OCI-LY3 (cell line): ENCODE measurements at regions not wholly inside any gene's neighbourhood (a gene's known extent, or its start where the extent isn't known, plus 50 kb on each side); places are given as distances from the start of the nearest gene placed in this dataset.

Experiments used
- H2AFZ ChIP-seq: fragments of 200-600, 300-600 bp; shearing (Covaris generic); 2 replicates; pipeline ENCODE4 v1.6.0; 2014; ENCODE audit warnings: antibody characterized with exemption, low read depth, low read length
- H3K27ac ChIP-seq: fragments of 200-600, 300-600 bp; sonication (generic); 2 replicates; pipeline ENCODE4 v1.5.1; 2014; ENCODE audit warnings: mild to moderate bottlenecking, low read length, moderate library complexity, mixed read lengths
- H3K27me3 ChIP-seq: fragments of 200-600, 300-600 bp; sonication (generic); 2 replicates; pipeline ENCODE4 v1.6.1; 2014; ENCODE audit warnings: low read depth, low read length, mixed read lengths
- H3K36me3 ChIP-seq: fragments of 200-600, 300-600 bp; sonication (generic); replicated peaks from 2 replicates; pipeline ENCODE3; 2014; ENCODE audit warnings: low read depth, low read length, mixed read lengths
- H3K4me1 ChIP-seq: fragments of 300-600, 200-600 bp; sonication (generic); 2 replicates; pipeline ENCODE4 v1.6.1; 2014; ENCODE audit warnings: low read length, mixed read lengths
- H3K4me2 ChIP-seq: fragments of 200-600, 300-600 bp; sonication (generic); 2 replicates; pipeline ENCODE4 v1.6.1; 2014; ENCODE audit warnings: low read length, mixed read lengths
- H3K4me3 ChIP-seq: fragments of 300-600, 200-600 bp; sonication (generic); 2 replicates; pipeline ENCODE4 v1.5.1; 2014; ENCODE audit warnings: antibody characterized with exemption, mild to moderate bottlenecking, low read length, moderate library complexity
- H3K79me2 ChIP-seq: fragments of 300-600, 200-600 bp; shearing (Covaris generic); 2 replicates; pipeline ENCODE4 v1.6.1; 2014; ENCODE audit warnings: mild to moderate bottlenecking, low read length, mixed read lengths
- H3K9ac ChIP-seq: fragments of 300-600, 200-600 bp; shearing (Covaris generic); 2 replicates; pipeline ENCODE4 v1.6.0; 2014; ENCODE audit warnings: mild to moderate bottlenecking, low read length, moderate library complexity
- H3K9me3 ChIP-seq: fragments of 200-600, 300-600 bp; shearing (Covaris generic); 2 replicates; pipeline ENCODE4 v1.6.1; 2014; ENCODE audit warnings: low read length, mixed read lengths; ENCODE audit not compliant: insufficient read depth
- H4K20me1 ChIP-seq: fragments of 200-600, 300-600 bp; sonication (generic); 2 replicates; pipeline ENCODE4 v1.6.1; 2016; ENCODE audit warnings: low read length, mixed read lengths; ENCODE audit not compliant: insufficient read depth
- EZH2phosphoT487 ChIP-seq: fragments of 200-600 bp; shearing (Covaris generic); IDR thresholded peaks from 2 replicates; pipeline ENCODE4 v1.6.1; 2018; ENCODE audit warnings: antibody characterized with exemption, mixed run types, low read depth
- TF ChIP-seq, protein P1 (sequence below): fragments of 200-600, 300-600 bp; sonication (generic); IDR thresholded peaks from 2 replicates; pipeline ENCODE4 v1.5.1; 2014; ENCODE audit warnings: antibody characterized with exemption, low read length, low read depth

DNA sequence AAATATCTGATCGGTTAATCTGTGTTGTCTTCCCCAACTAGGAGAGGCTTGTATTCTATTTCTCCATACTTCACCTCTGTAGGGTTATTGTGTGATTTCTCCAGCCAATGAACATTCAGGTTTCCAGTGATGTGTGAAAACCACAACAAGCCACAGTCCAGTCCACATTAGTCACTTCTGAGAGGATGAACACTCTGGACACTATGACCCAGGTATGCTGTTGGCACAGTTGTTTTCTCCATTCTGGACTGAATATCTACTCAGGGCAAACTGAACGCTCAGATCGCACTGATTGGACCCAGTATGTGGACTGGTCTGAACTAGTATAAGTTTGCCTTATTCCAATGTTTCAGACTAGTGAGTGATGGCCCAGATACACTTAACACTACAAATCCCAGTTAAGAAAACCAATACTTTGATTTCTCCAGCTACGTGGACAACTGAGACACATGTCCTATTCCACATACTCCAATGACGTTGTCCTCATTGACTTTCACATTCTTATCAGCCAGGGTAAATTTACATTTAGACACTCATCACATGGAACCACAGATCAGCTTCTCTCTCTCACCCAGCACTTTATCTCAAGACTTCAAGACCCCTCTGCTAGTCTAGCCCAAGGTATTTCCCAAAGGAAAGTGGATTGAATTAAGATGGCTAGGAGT is 587.4 kb upstream of the SGO1 start:
- Histone ChIP-seq H3K4me3 (no peak overlapping the region), H3K36me3 (no peaks in the 10 kb centered on the region), H3K9ac (no peak overlapping the region), H3K4me1 (no peaks in the 10 kb centered on the region), H3K4me2 (no peak overlapping the region), H3K27me3 (no peaks in the 10 kb centered on the region), H2AFZ (no peak overlapping the region), H3K9me3 (no peaks in the 10 kb centered on the region; the same call in 1 of the 2 replicates), H4K20me1 (no peaks in the 10 kb centered on the region), H3K79me2 (no peaks in the 10 kb centered on the region), H3K27ac (no peak overlapping the region)
- TF ChIP-seq, protein P1, sequence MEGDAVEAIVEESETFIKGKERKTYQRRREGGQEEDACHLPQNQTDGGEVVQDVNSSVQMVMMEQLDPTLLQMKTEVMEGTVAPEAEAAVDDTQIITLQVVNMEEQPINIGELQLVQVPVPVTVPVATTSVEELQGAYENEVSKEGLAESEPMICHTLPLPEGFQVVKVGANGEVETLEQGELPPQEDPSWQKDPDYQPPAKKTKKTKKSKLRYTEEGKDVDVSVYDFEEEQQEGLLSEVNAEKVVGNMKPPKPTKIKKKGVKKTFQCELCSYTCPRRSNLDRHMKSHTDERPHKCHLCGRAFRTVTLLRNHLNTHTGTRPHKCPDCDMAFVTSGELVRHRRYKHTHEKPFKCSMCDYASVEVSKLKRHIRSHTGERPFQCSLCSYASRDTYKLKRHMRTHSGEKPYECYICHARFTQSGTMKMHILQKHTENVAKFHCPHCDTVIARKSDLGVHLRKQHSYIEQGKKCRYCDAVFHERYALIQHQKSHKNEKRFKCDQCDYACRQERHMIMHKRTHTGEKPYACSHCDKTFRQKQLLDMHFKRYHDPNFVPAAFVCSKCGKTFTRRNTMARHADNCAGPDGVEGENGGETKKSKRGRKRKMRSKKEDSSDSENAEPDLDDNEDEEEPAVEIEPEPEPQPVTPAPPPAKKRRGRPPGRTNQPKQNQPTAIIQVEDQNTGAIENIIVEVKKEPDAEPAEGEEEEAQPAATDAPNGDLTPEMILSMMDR = no peak
- no peak for TF ChIP-seq EZH2phosphoT487

DNA sequence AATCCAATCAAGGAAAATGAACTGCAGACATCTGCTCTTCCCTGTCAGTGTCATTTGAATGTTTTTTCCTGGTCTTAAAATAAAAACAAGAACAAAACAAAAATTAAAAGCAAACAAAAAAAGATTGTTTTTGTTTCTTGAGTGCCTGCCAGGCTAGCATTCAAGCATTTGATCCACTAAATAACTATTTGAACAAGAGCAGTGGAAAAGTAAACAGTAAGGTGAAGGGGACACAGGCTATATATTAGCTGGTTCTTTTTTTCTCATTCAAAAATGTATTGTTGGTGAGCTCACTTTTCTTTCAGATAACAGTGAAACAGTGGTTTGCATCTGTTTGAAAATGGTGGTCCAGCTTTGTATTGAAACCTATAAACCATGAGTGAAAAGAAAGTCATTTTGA is 586.9 kb upstream of the SGO1 start:
- no peaks in the 10 kb centered on the region for H3K4me1 ChIP-seq
- no peaks in the 10 kb centered on the region for H3K27me3 ChIP-seq
- no peak overlapping the region for H3K4me2 ChIP-seq
- no peak overlapping the region for H2AFZ ChIP-seq
- H3K36me3 ChIP-seq = no peaks in the 10 kb centered on the region
- no peaks in the 10 kb centered on the region; the same call in 1 of the 2 replicates for H3K9me3 ChIP-seq
- H4K20me1 ChIP-seq = no peaks in the 10 kb centered on the region
- no peak overlapping the region for H3K4me3 ChIP-seq
- H3K27ac ChIP-seq = no peak overlapping the region
- H3K79me2 ChIP-seq = no peaks in the 10 kb centered on the region
- TF ChIP-seq EZH2phosphoT487 = no peak
- TF ChIP-seq, protein P1 = no peak
- no peak overlapping the region for H3K9ac ChIP-seq

DNA sequence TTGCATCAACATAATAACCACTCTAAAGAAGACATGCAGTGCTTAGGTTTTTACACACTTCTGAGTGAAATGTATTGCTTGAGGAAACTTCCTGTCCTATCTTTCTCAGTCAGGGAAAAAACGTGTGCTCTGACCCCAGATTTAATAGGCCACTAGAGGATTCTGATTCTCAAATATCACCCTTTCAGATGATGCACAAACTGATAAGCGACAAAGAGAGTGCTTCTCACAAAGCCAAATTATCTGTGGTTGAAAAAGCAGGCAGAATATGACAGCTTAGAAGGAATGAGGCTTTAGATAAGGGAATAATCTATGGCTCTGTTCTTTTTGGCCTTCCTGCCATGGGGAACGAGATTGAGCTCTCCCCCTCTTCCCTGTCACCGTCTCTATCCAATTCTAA is 583.4 kb upstream of the SGO1 start:
- Histone ChIP-seq H3K79me2 (no peaks in the 10 kb centered on the region), H4K20me1 (no peaks in the 10 kb centered on the region), H3K9ac (no peak overlapping the region), H2AFZ (no peak overlapping the region), H3K4me2 (no peak overlapping the region), H3K9me3 (no peaks in the 10 kb centered on the region; the same call in 1 of the 2 replicates), H3K27ac (no peak overlapping the region), H3K36me3 (no peaks in the 10 kb centered on the region), H3K4me1 (no peaks in the 10 kb centered on the region), H3K4me3 (no peak overlapping the region), H3K27me3 (no peaks in the 10 kb centered on the region)
- TF ChIP-seq, protein P1 = no peak
- TF ChIP-seq EZH2phosphoT487 = no peak

DNA sequence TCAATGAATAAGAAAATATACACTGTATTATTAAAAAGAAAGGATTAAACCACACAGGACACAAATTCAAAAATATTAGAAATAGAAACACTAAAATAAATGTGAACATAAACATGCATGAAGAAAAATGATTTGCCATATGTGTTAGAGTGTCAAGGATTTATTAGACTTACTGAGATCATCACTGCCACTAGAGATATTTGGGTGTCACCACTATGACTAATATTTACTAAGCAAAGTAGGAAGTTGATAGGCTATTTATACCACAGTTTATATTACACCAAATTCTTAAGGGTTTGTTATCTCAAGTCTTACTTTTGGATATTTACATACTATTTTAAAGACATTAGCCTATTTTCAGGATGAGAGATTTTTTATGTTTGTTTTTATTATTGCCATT is 575.0 kb upstream of the SGO1 start:
- no peaks in the 10 kb centered on the region for H3K9me3 ChIP-seq
- no peak overlapping the region for H3K9ac ChIP-seq
- no peak overlapping the region for H3K27ac ChIP-seq
- no peaks in the 10 kb centered on the region for H4K20me1 ChIP-seq
- no peaks in the 10 kb centered on the region for H3K27me3 ChIP-seq
- H3K4me3 ChIP-seq = no peak overlapping the region
- TF ChIP-seq, protein P1 = no peak
- TF ChIP-seq EZH2phosphoT487 = no peak
- no peaks in the 10 kb centered on the region for H3K36me3 ChIP-seq
- no peaks in the 10 kb centered on the region for H3K4me1 ChIP-seq
- H3K79me2 ChIP-seq = no peaks in the 10 kb centered on the region
- H3K4me2 ChIP-seq = no peak overlapping the region
- H2AFZ ChIP-seq = no peak overlapping the region
